ENCODE measurements at regions not wholly inside any gene's neighbourhood (a gene's known extent, or its start where the extent isn't known, plus 50 kb on each side); places are given as distances from the start of the nearest gene placed in this dataset.

DNA sequence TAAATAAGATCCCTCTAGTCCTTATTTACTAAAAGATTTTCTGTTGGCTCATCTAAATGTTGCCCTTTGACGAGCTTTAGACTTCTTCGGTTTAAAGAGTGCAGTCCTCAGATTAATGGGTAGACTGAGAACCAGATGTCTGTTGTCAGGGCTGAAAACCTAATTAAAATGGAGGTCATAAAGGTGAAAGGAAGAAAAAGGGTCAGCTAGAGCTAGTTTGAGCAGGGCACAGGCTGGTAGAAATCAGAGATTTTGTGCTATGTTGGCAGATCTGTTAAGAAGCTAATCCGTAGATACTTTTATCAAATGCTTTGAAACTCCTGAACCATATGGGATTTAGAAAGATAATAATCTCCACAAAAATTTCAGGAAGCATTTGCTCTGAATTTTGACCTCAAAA lies 959.0 kb downstream of the PLA2G4A start:
- no peak overlapping the region for H3K4me3 ChIP-seq (ENCODE audit: low read length in 3 of 3)
- H3K9me3 ChIP-seq (ENCODE audit: control insufficient read depth in 2 of 3, insufficient read depth in 1 of 3, low read length in 3 of 3), result no peaks in the 10 kb centered on the region
- H3K36me3 ChIP-seq (ENCODE audit: control insufficient read depth in 2 of 3, insufficient read depth in 3 of 3, low read length in 3 of 3), result no peaks in the 10 kb centered on the region
- DNase-seq (peak in 2 of 5 donors; percentile 46 to 58), FAIRE-seq (no peak)
- intact Hi-C loops (cut with DNase I), result no loop called here
- H3K9ac ChIP-seq (ENCODE audit: low read length in 3 of 3), result no peak overlapping the region
- TF ChIP-seq, protein P1, sequence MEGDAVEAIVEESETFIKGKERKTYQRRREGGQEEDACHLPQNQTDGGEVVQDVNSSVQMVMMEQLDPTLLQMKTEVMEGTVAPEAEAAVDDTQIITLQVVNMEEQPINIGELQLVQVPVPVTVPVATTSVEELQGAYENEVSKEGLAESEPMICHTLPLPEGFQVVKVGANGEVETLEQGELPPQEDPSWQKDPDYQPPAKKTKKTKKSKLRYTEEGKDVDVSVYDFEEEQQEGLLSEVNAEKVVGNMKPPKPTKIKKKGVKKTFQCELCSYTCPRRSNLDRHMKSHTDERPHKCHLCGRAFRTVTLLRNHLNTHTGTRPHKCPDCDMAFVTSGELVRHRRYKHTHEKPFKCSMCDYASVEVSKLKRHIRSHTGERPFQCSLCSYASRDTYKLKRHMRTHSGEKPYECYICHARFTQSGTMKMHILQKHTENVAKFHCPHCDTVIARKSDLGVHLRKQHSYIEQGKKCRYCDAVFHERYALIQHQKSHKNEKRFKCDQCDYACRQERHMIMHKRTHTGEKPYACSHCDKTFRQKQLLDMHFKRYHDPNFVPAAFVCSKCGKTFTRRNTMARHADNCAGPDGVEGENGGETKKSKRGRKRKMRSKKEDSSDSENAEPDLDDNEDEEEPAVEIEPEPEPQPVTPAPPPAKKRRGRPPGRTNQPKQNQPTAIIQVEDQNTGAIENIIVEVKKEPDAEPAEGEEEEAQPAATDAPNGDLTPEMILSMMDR (IDR thresholded peaks at IDR 0.05; ENCODE audit: borderline replicate concordance, extremely low read depth, insufficient read depth), result no peak
- H3K27me3 ChIP-seq (ENCODE audit: control insufficient read depth, insufficient read depth, low read length), result no peaks in the 10 kb centered on the region
- H3K4me1 ChIP-seq (ENCODE audit: control insufficient read depth in 2 of 3, insufficient read depth in 2 of 3, low read depth in 1 of 3, low read length in 3 of 3), result no peaks in the 10 kb centered on the region
- H3K27ac ChIP-seq (ENCODE audit: low read depth in 2 of 2, low read length in 2 of 2), result no peak overlapping the region

DNA sequence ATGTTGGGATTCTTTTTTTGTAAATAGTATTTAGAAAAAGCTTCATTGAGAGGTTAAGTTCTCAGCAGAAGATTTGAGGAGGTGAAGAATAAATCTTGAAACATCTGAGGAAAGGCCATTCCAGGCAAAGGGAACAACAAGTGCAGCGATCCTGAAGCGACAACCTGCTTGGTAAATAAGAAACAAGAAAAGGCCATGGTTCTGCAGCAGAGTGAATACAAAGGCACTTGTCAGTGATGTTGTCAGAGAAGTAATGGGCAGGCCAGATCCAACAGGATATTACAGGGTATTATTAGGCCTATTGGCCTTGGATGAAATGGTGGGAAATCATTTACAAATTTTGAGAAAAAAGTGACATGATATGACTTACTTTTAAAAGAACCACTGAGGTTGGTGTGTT lies 960.0 kb downstream of the PLA2G4A start:
- no peaks in the 10 kb centered on the region for H3K9me3 ChIP-seq (ENCODE audit: control insufficient read depth in 2 of 3, insufficient read depth in 1 of 3, low read length in 3 of 3)
- no peak overlapping the region for H3K9ac ChIP-seq (ENCODE audit: low read length in 3 of 3)
- no peaks in the 10 kb centered on the region for H3K4me1 ChIP-seq (ENCODE audit: control insufficient read depth in 2 of 3, insufficient read depth in 2 of 3, low read depth in 1 of 3, low read length in 3 of 3)
- no peaks in the 10 kb centered on the region for H3K27me3 ChIP-seq (ENCODE audit: control insufficient read depth, insufficient read depth, low read length)
- DNase-seq (no peak), FAIRE-seq (no peak)
- intact Hi-C loops (cut with DNase I), result no loop called here
- H3K27ac ChIP-seq (ENCODE audit: low read depth in 2 of 2, low read length in 2 of 2), result no peak overlapping the region
- TF ChIP-seq, protein P1 (IDR thresholded peaks at IDR 0.05; ENCODE audit: borderline replicate concordance, extremely low read depth, insufficient read depth), result no peak
- no peaks in the 10 kb centered on the region for H3K36me3 ChIP-seq (ENCODE audit: control insufficient read depth in 2 of 3, insufficient read depth in 3 of 3, low read length in 3 of 3)
- no peak overlapping the region for H3K4me3 ChIP-seq (ENCODE audit: low read length in 3 of 3)

DNA sequence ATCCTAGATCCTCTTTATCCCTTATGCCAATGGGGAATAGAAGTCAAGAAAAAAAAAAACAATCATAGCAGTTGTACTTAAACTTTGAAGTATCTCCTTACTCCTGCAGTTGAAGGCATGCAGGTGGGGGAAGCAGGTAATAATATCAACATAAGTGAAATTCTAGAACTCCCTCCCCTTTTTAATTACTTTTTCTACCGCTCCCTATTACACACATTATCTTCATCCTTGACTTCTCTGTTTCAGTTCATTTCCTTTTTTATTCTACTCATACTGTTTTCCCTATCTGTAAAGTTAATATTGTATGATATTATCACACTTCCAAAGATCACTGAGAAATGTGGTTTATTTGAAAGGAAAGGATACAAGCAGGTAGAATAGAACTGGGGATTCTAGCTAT lies 962.0 kb downstream of the PLA2G4A start:
- intact Hi-C loops (cut with DNase I), result no loop called here

More for the DNA sequence above, 962.0 kb downstream of the PLA2G4A start:
- TF ChIP-seq, protein P1 (IDR thresholded peaks at IDR 0.05; ENCODE audit: borderline replicate concordance, extremely low read depth, insufficient read depth), result no peak
- Histone ChIP-seq H3K9ac (ENCODE audit: low read length in 3 of 3) (no peak overlapping the region), H3K9me3 (ENCODE audit: control insufficient read depth in 2 of 3, insufficient read depth in 1 of 3, low read length in 3 of 3) (no peaks in the 10 kb centered on the region), H3K27me3 (ENCODE audit: control insufficient read depth, insufficient read depth, low read length) (no peaks in the 10 kb centered on the region), H3K36me3 (ENCODE audit: control insufficient read depth in 2 of 3, insufficient read depth in 3 of 3, low read length in 3 of 3) (no peaks in the 10 kb centered on the region), H3K27ac (ENCODE audit: low read depth in 2 of 2, low read length in 2 of 2) (no peak overlapping the region), H3K4me3 (ENCODE audit: low read length in 3 of 3) (no peak overlapping the region), H3K4me1 (ENCODE audit: control insufficient read depth in 2 of 3, insufficient read depth in 2 of 3, low read depth in 1 of 3, low read length in 3 of 3) (no peaks in the 10 kb centered on the region)
- DNase-seq (no peak), FAIRE-seq (no peak)
